PC-9 (cell line): ENCODE measurements at regions not wholly inside any gene's neighbourhood (a gene's known extent, or its start where the extent isn't known, plus 50 kb on each side); places are given as distances from the start of the nearest gene placed in this dataset.

Experiments used
- BruUV-seq: library from RNA; stranded (reverse); fragments of 400-500 nt; replicated peaks from 2 replicates; lab custom pipeline; 2021; lab: Mats Ljungman, UMichigan
- CTCF ChIA-PET: fragments of 300-600 bp; sonication (Branson Sonifier 250); formaldehyde crosslinking; loops from one replicate; lab custom pipeline; 2022; ENCODE audit warnings: antibody characterized with exemption; lab: Charles Lee
- POLR2A ChIA-PET: fragments of 300-600 bp; sonication (Branson Sonifier 250); formaldehyde crosslinking; loops from one replicate; lab custom pipeline; 2022; ENCODE audit warnings: antibody characterized with exemption; ENCODE audit not compliant: unreplicated experiment; lab: Charles Lee
- DNase-seq, 2 experiments: peaks; one replicate each; pipeline versions ENCODE4 v3.0.0 to v3.0.0-alpha.2; 2015 to 2022; ENCODE audit warnings: mixed read lengths in 1 of 2
- H2AFZ ChIP-seq: fragments of 200-600 bp; sonication (generic); 2 replicates; pipeline ENCODE4 v1.8.1; 2017; ENCODE audit warnings: antibody characterized with exemption
- H3F3A ChIP-seq: fragments of 200-600 bp; sonication (generic); 2 replicates; pipeline ENCODE4 v1.8.1; 2017; ENCODE audit warnings: antibody characterized with exemption, mild to moderate bottlenecking, low read depth; ENCODE audit not compliant: insufficient read depth
- H3K27ac ChIP-seq: fragments of 200-600 bp; sonication (generic); 2 replicates; pipeline ENCODE4 v1.6.1; 2016; ENCODE audit warnings: mixed run types
- H3K27me3 ChIP-seq: fragments of 200-600 bp; sonication (generic); 2 replicates; pipeline ENCODE4 v1.6.1; 2016; ENCODE audit warnings: low read depth, mixed run types; ENCODE audit not compliant: insufficient read depth
- H3K36me3 ChIP-seq: fragments of 200-600 bp; sonication (generic); 2 replicates; pipeline ENCODE4 v1.6.1; 2016; ENCODE audit warnings: low read depth, mixed run types
- H3K4me1 ChIP-seq: fragments of 200-600 bp; sonication (generic); replicated peaks from 2 replicates; pipeline ENCODE4 v1.6.1; 2016; ENCODE audit warnings: mixed run types; ENCODE audit not compliant: insufficient read depth
- H3K4me2 ChIP-seq: fragments of 200-600 bp; sonication (generic); 2 replicates; pipeline ENCODE4 v1.6.1; 2017; ENCODE audit warnings: mixed run types
- H3K4me3 ChIP-seq: fragments of 200-600 bp; sonication (generic); 2 replicates; pipeline ENCODE4 v1.6.1; 2016; ENCODE audit warnings: mixed run types
- H3K79me2 ChIP-seq: fragments of 200-600 bp; sonication (generic); 2 replicates; pipeline ENCODE4 v1.6.1; 2017; ENCODE audit warnings: low read depth, mixed run types
- H3K9me2 ChIP-seq: fragments of 200-600 bp; sonication (generic); 2 replicates; pipeline ENCODE4 v1.8.1; 2017; ENCODE audit warnings: mild to moderate bottlenecking; ENCODE audit not compliant: insufficient read depth
- H3K9me3 ChIP-seq: fragments of 200-600 bp; sonication (generic); 2 replicates; pipeline ENCODE4 v1.8.1; 2016; ENCODE audit warnings: low read depth; ENCODE audit not compliant: insufficient read depth
- H4K20me1 ChIP-seq: fragments of 200-600 bp; sonication (generic); 2 replicates; pipeline ENCODE4 v1.8.1; 2017; ENCODE audit not compliant: insufficient read depth
- CTCF ChIP-seq: fragments of 200-600 bp; sonication (generic); conservative IDR thresholded peaks from 2 replicates; pipeline ENCODE4 v1.6.1; 2017; ENCODE audit warnings: mixed run types, antibody characterized with exemption, mild to moderate bottlenecking, moderate library complexity
- EZH2 ChIP-seq: fragments of 200-600 bp; sonication (generic); IDR thresholded peaks from 2 replicates; pipeline ENCODE4 v1.8.0; 2017; ENCODE audit warnings: antibody characterized with exemption, low read depth
- intact Hi-C: fragments of 100-400 bp; cut with micrococcal nuclease; formaldehyde crosslinking; loops from one replicate; pipeline ENCODE4 v1.10.0; 2022; ENCODE audit not compliant: unreplicated experiment

- Histone ChIP-seq H4K20me1 (no peaks in the 10 kb centered on the region), H3K27me3 (no peaks in the 10 kb centered on the region), H3K27ac (no peak overlapping the region), H3K36me3 (no peaks in the 10 kb centered on the region), H3K4me3 (no peak overlapping the region), H3K4me2 (no peak overlapping the region), H3K79me2 (no peaks in the 10 kb centered on the region), H3K9me3 (no peaks in the 10 kb centered on the region), H2AFZ (no peak overlapping the region), H3K9me2 (no peaks in the 10 kb centered on the region), H3K4me1 (no peaks in the 10 kb centered on the region), H3F3A (no peaks in the 10 kb centered on the region)
- no peak for DNase-seq
- intact Hi-C loops: no loop called here
- ChIA-PET POLR2A (no interaction called here), CTCF (no interaction called here)
- BruUV-seq: no TSS peak
- no peak for TF ChIP-seq EZH2
- TF ChIP-seq CTCF: no peak
These were observed 93.2 kb downstream of the EFNB1 start for GRCh38 chrX:68922013-68922412.

DNA sequence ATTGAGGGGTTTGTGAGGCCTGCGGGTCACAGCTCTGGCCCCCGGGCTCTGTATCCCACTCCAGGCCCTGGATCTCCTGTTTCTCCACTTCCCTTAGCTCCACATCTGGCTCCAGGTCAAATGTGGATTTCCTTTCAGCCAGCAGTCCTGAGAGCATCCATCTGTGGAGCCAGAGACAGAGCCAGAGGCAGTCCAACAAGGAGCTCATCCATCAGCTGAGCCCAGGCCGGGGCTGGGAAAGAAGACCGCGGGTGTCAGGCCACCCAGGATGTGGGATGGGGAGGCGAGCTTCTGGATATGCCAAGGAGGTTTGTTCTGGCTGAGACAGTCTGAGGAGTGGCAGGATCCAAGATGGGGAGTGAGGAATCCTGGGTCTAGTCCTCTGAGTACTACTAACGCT, 91.7 kb downstream of the EFNB1 start:
- Histone ChIP-seq H3K4me3 (no peak overlapping the region), H3K4me1 (no peaks in the 10 kb centered on the region), H3K9me3 (no peaks in the 10 kb centered on the region), H2AFZ (no peak overlapping the region), H3K9me2 (no peaks in the 10 kb centered on the region), H3F3A (no peaks in the 10 kb centered on the region), H4K20me1 (no peaks in the 10 kb centered on the region), H3K4me2 (no peak overlapping the region), H3K36me3 (no peaks in the 10 kb centered on the region), H3K27ac (no peak overlapping the region), H3K27me3 (no peaks in the 10 kb centered on the region), H3K79me2 (no peaks in the 10 kb centered on the region)
- BruUV-seq: no TSS peak
- DNase-seq: no peak
- ChIA-PET CTCF (no interaction called here), POLR2A (interaction anchor here (0.7 kb wide), 1 partner anchor 90 kb away, joined by 5 read pairs; no protein-coding TSS in a partner anchor)
- intact Hi-C loops: no loop called here
- TF ChIP-seq CTCF: no peak
- TF ChIP-seq EZH2: no peak

DNA sequence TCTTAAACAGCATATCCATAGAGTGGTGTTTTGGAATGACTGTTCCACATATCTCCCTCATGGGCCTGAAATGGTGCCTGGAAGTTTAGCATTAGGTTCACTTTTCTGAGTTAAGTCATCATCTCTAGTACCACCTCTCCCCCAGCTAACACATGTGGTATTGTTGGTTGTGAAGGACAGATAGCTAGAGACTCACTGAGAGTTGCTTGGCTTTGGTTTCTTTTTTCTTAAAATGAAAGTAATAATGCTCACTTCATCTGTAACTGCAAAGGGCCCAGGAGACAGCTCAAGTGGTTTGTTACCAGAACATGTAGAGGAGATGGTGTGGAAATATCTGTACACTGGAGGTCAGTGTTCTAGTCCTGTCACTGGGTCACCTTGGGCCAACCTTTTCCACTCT, 90.9 kb downstream of the EFNB1 start:
- Histone ChIP-seq H3F3A (no peaks in the 10 kb centered on the region), H3K4me1 (no peaks in the 10 kb centered on the region), H3K27me3 (no peaks in the 10 kb centered on the region), H3K79me2 (no peaks in the 10 kb centered on the region), H2AFZ (no peak overlapping the region), H3K4me3 (no peak overlapping the region), H3K9me2 (no peaks in the 10 kb centered on the region), H4K20me1 (no peaks in the 10 kb centered on the region), H3K27ac (no peak overlapping the region), H3K36me3 (no peaks in the 10 kb centered on the region), H3K4me2 (no peak overlapping the region), H3K9me3 (no peaks in the 10 kb centered on the region)
- CTCF ChIA-PET: no interaction called here
- no peak for TF ChIP-seq CTCF
- no peak for TF ChIP-seq EZH2
- POLR2A ChIA-PET: interaction anchor here (0.6 kb wide), 1 partner anchor 112 kb away, joined by 4 read pairs; no protein-coding TSS in a partner anchor
- no peak for DNase-seq
- intact Hi-C loops: no loop called here
- BruUV-seq: no TSS peak
